GM18498 (cell line): ENCODE measurements at regions not wholly inside any gene's neighbourhood (a gene's known extent, or its start where the extent isn't known, plus 50 kb on each side); places are given as distances from the start of the nearest gene placed in this dataset.
A peak's percentile ranks its signal among the peaks of the same experiment; 100 is the strongest.

Experiments
- ATAC-seq: cut with Tn5 transposase; IDR thresholded peaks from one replicate; pipeline ENCODE4 v1.9.1; 2021; ENCODE audit warnings: mild to moderate bottlenecking, moderate library complexity; ENCODE audit not compliant: unreplicated experiment

GRCh38 chr3:159904911-159905310, 83.7 kb upstream of the IL12A start:
- ATAC-seq = no peak

GRCh38 chr3:159907828-159908227, 80.8 kb upstream of the IL12A start:
- no peak for ATAC-seq

- ATAC-seq = peak; percentile 92
Measured at GRCh38 chr3:159910991-159911663, 77.5 kb upstream of the IL12A start.

GRCh38 chr3:159911664-159912037, 77.0 kb upstream of the IL12A start:
- peak; percentile 23 for ATAC-seq

- ATAC-seq = no peak
Measured at GRCh38 chr3:159913712-159914414, 74.8 kb upstream of the IL12A start.

- no peak for ATAC-seq
Measured at GRCh38 chr3:159914426-159914825, 74.2 kb upstream of the IL12A start.

GRCh38 chr3:159916052-159916451, 72.6 kb upstream of the IL12A start:
- ATAC-seq = no peak

GRCh38 chr3:159917141-159917540, 71.5 kb upstream of the IL12A start:
- no peak for ATAC-seq

GRCh38 chr3:159919873-159920272, 68.8 kb upstream of the IL12A start:
- peak; percentile 71 for ATAC-seq

- no peak for ATAC-seq
Measured at GRCh38 chr3:159922193-159922840, 66.3 kb upstream of the IL12A start.

GRCh38 chr3:159922861-159923312, 65.7 kb upstream of the IL12A start:
- ATAC-seq = peak; percentile 94

- ATAC-seq = no peak
Measured at GRCh38 chr3:159923336-159923735, 65.3 kb upstream of the IL12A start.

GRCh38 chr3:159923956-159924355, 64.7 kb upstream of the IL12A start:
- ATAC-seq = no peak

GRCh38 chr3:159924411-159924810, 64.2 kb upstream of the IL12A start:
- no peak for ATAC-seq

- no peak for ATAC-seq
Measured at GRCh38 chr3:159925248-159925647, 63.4 kb upstream of the IL12A start.

GRCh38 chr3:159926573-159926972, 62.1 kb upstream of the IL12A start:
- no peak for ATAC-seq

GRCh38 chr3:159928071-159928491, 60.6 kb upstream of the IL12A start:
- ATAC-seq = no peak

GRCh38 chr3:159928666-159929065, 60.0 kb upstream of the IL12A start:
- ATAC-seq = no peak

GRCh38 chr3:159929171-159930141, 59.2 kb upstream of the IL12A start:
- peak; percentile 75 for ATAC-seq

GRCh38 chr3:159934216-159934615, 54.4 kb upstream of the IL12A start:
- no peak for ATAC-seq

- no peak for ATAC-seq
Measured at GRCh38 chr3:159936541-159936940, 52.1 kb upstream of the IL12A start.
